GM23248 (cell line): ENCODE measurements at regions not wholly inside any gene's neighbourhood (a gene's known extent, or its start where the extent isn't known, plus 50 kb on each side); places are given as distances from the start of the nearest gene placed in this dataset.
"Not testable (repeated sequence)": the region's sequence is repeated elsewhere in the genome, so short reads cannot be mapped to it uniquely, and the experiment has no call there.

Source experiments
- EZH2 ChIP-seq: fragments of 200-600 bp; sonication (generic); IDR thresholded peaks from 2 replicates; pipeline ENCODE4 v1.6.1; 2018; ENCODE audit warnings: antibody characterized with exemption, mild to moderate bottlenecking; ENCODE audit not compliant: insufficient read depth, poor library complexity, severe bottlenecking
- EZH2phosphoT487 ChIP-seq: fragments of 200-600 bp; sonication (generic); IDR thresholded peaks from 2 replicates; pipeline ENCODE4 v1.6.1; 2018; ENCODE audit warnings: antibody characterized with exemption, moderate library complexity, mild to moderate bottlenecking, low read depth; ENCODE audit not compliant: insufficient read depth

DNA sequence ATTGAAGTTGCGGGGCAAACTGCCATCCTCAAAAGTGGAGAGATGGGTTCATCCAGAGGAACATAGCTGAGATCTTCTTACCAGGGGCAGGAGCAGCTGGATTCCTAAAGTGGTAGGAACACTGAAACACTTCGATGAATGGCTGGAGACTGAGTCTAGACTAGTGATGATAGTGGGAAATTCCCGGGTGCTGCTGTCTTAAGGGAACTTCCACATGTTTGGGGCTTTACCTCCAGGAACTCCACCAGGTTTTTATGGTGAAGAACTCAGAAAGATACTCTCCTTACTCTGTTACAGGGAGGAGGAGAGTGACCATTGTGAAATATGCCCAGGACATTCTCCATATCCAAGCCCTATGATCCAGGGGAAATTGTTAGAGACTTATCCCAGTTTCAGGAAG lies 210.5 kb upstream of the FOLH1 start:
- TF ChIP-seq EZH2, EZH2phosphoT487: not testable (repeated sequence)
